HEK293T (cell line): ENCODE measurements at regions not wholly inside any gene's neighbourhood (a gene's known extent, or its start where the extent isn't known, plus 50 kb on each side); places are given as distances from the start of the nearest gene placed in this dataset.

ENCODE experiments used
- CTCF ChIA-PET: fragments of 350-600 bp; formaldehyde crosslinking; extraction: SDS; loops from one replicate; lab custom pipeline; 2021; ENCODE audit warnings: antibody characterized with exemption, inconsistent platforms; lab: Yijun Ruan, JAX
- POLR2A ChIA-PET: fragments of 350-600 bp; formaldehyde crosslinking; extraction: SDS; loops from one replicate; lab custom pipeline; 2020; ENCODE audit warnings: antibody characterized with exemption, inconsistent platforms; lab: Yijun Ruan, JAX
- DNase-seq: peaks from one replicate; pipeline ENCODE4 v3.0.0; 2012; ENCODE audit warnings: mixed read lengths; ENCODE audit errors: extremely low spot score
- ARNT ChIP-seq: fragments of 450-650 bp; IDR thresholded peaks from 2 replicates; pipeline ENCODE4 v1.6.1; 2017; ENCODE audit warnings: mild to moderate bottlenecking
- BHLHE40 ChIP-seq: fragments of 450-650 bp; IDR thresholded peaks from 2 replicates; pipeline ENCODE4 v1.6.1; 2016; ENCODE audit warnings: mild to moderate bottlenecking, moderate library complexity, borderline replicate concordance
- CTBP1 ChIP-seq: fragments of 450-650 bp; IDR thresholded peaks from 2 replicates; pipeline ENCODE4 v1.6.1; 2016; ENCODE audit warnings: borderline replicate concordance
- ELF4 ChIP-seq: fragments of 450-650 bp; IDR thresholded peaks from 2 replicates; pipeline ENCODE4 v1.6.1; 2017; ENCODE audit warnings: antibody characterized with exemption
- FOXA1 ChIP-seq: fragments of 450-650 bp; IDR thresholded peaks from 2 replicates; pipeline ENCODE4 v1.6.1; 2016; ENCODE audit warnings: mild to moderate bottlenecking
- FOXK2 ChIP-seq: fragments of 450-650 bp; IDR thresholded peaks from 2 replicates; pipeline ENCODE4 v1.6.1; 2016; ENCODE audit warnings: mild to moderate bottlenecking
- FOXM1 ChIP-seq: fragments of 450-650 bp; IDR thresholded peaks from 2 replicates; pipeline ENCODE4 v1.6.1; 2017; ENCODE audit warnings: mild to moderate bottlenecking, borderline replicate concordance
- HDGF ChIP-seq: fragments of 450-650 bp; IDR thresholded peaks from 2 replicates; pipeline ENCODE4 v1.6.1; 2017; ENCODE audit warnings: antibody characterized with exemption, borderline replicate concordance
- L3MBTL2 ChIP-seq: fragments of 450-650 bp; conservative IDR thresholded peaks from 2 replicates; pipeline ENCODE4 v1.6.1; 2016; ENCODE audit warnings: mild to moderate bottlenecking
- LEF1 ChIP-seq: fragments of 450-650 bp; IDR thresholded peaks from 2 replicates; pipeline ENCODE4 v1.6.1; 2017; ENCODE audit warnings: mild to moderate bottlenecking, borderline replicate concordance
- NFRKB ChIP-seq: fragments of 450-650 bp; IDR thresholded peaks from 2 replicates; pipeline ENCODE4 v1.6.1; 2016; ENCODE audit warnings: mild to moderate bottlenecking, moderate library complexity
- SP1 ChIP-seq: fragments of 450-650 bp; IDR thresholded peaks from 2 replicates; pipeline ENCODE4 v1.6.1; 2017
- SUZ12 ChIP-seq: fragments of 450-650 bp; IDR thresholded peaks from 2 replicates; pipeline ENCODE4 v1.6.1; 2016; ENCODE audit warnings: mild to moderate bottlenecking
- TARDBP ChIP-seq: fragments of 450-650 bp; IDR thresholded peaks from 2 replicates; pipeline ENCODE4 v1.6.1; 2016
- ZNF384 ChIP-seq: fragments of 450-650 bp; IDR thresholded peaks from 2 replicates; pipeline ENCODE4 v1.6.1; 2016
- TF ChIP-seq, protein P1 (sequence below): fragments of 450-650 bp; IDR thresholded peaks from 2 replicates; pipeline ENCODE4 v1.6.1; 2016

DNA sequence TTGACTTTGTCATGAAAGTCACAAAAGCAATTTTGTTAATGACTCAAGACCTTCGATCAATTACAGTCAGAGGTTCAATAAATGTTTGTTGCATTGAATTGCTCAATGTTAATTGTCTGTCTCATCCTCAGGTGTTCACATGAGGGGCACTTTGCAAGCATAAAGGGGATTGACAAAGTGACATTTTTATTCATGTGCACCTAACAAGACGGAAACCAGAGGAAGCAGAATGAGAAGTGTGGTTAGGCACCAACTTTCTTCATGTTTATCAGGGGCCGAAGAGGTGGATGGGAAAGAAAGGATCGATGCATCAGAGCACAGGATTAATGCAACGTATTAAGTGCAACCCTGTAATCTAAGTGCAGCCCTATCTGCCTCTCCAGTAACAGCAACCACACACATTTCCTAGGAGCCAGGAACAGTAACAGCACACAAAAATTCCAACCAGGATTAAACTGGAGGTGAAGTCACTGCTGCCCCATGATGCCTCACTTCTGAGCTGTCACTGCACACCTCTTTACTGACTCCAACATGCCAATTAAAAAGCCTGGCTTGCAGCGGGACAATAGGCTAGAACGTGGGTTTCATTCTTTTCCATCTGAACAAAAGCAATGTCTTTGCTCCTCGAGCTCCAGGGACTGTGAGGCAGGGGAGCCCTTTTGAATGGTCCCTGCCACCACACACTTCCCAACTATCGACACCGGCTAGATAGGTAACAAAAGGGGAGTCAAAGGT is 262.7 kb downstream of the CD83 start:
- no peak for DNase-seq
- TF ChIP-seq NFRKB (no peak), SUZ12 (no peak), FOXK2 (no peak), ELF4 (no peak), ARNT (no peak), ZNF384 (no peak), HDGF (no peak), L3MBTL2 (no peak), FOXM1 (no peak), BHLHE40 (no peak), TARDBP (no peak), FOXA1 (no peak), LEF1 (no peak), CTBP1 (no peak), SP1 (no peak)
- TF ChIP-seq, protein P1, sequence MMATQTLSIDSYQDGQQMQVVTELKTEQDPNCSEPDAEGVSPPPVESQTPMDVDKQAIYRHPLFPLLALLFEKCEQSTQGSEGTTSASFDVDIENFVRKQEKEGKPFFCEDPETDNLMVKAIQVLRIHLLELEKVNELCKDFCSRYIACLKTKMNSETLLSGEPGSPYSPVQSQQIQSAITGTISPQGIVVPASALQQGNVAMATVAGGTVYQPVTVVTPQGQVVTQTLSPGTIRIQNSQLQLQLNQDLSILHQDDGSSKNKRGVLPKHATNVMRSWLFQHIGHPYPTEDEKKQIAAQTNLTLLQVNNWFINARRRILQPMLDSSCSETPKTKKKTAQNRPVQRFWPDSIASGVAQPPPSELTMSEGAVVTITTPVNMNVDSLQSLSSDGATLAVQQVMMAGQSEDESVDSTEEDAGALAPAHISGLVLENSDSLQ: no peak
- ChIA-PET CTCF (no interaction called here), POLR2A (no interaction called here)

DNA sequence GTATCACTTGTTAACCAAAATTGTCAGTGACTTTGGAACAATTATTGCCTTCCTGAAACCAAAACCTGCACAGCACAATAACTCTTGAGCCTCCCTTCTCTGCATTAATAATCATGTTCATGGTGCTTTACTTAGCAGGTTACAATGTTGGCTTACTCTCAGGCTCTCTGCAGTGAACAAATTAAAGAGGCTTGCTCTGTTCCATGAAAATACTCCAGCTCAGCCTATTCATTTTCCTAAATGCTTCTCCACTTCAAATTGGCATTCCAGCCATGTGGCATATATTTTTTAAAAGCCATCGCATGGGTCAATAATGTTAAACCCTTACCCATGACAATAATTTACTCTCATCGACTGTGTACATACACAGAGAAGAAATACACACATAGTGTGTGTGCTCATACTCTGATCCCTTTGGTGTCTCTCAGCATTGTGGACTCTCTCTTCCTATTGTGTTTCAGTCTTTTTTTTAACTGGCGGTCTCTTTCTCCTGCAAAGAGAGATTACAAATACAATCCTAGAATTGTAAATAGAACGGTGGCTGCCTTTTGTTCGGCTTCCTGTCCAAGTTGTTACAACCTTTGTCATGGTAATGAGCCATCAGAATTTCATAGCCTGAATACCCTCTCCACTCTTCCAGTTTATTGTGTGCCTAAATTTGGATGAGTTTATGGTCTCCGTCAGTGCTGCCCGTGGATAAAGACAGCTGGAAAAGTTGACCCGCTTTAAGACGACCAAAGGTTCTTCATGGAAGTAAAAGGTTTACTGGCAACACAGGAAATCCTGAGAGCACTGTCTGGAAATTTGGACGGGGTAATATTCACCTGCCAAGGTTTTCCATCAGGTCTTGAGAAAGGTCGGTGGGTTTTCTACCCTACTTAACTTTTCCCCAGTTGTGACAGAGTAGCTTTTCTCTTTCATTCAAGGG is 263.6 kb downstream of the CD83 start:
- CTCF ChIA-PET: no interaction called here
- no peak for TF ChIP-seq SP1
- DNase-seq: no peak
- POLR2A ChIA-PET: no interaction called here

DNA sequence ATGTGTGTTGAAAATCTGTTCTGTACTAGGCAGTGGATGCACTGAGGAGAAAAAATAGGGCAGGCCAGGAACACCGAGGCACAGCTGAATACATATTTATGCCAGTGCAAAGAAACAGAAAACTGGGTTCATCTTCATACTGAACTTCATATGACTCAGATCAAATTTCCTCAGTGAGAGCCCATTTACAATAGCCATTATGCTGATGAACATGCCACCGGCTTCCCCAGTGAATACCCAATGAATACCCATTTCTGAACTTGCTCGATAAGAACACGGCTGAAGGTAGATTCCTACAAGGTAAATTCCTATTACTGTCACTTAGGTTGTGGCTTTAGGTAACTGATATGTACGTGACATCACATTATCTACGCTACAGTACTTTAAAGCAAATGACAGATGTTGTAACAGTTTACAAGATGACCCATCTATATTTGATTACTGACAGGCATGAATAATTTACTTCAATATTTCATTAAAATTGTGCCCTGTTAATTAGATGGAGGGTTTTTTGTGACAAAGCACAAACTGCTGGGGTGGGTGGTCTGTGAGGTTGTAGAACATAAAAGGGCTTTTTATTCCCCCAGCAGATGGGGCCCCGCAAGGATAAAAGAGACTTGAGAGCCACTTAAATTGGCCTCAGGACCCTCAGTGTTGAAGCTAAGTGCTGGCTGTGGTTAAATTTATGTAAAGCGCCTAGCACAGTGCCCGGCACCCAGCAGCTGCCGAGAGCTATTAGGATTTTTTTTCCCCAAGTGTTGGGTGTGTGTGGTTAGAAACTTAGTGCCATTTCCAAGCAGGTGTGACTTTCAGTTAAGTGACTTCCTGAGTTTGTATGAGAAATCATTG is 264.5 kb downstream of the CD83 start:
- POLR2A ChIA-PET: no interaction called here
- CTCF ChIA-PET: no interaction called here

DNA sequence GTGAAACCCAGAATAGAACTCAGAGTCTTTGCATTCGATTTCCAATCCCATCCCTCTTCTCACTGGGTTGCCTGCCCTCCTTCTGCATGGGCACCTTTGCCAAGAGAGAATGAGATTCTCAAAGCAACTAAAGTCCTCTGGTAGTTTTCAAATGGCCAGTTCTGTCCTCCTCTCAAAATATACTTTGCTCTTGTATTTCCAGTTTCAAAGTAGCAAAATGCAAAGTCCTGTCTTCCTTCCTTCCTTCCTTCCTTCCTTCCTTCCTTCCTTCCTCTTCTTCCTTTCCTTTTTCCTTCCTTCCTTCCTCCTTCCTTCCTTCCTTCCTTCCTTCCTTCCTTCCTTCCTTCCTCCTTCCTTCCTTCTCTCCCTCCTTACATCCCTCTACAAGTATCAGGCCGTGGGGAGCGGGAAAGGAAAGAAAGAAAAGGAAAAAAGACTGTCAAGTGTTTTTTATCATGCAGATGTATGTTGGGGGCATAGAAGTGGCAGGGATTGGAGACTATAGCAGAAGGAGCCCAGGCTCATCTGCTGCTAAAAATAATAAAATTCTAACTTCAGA is 265.2 kb downstream of the CD83 start:
- ChIA-PET POLR2A (no interaction called here), CTCF (no interaction called here)
- no peak for DNase-seq
- no peak for TF ChIP-seq HDGF
- no peak for TF ChIP-seq ZNF384
- TF ChIP-seq LEF1: no peak
- TF ChIP-seq SP1: no peak
- TF ChIP-seq FOXK2: no peak
- TF ChIP-seq FOXM1: no peak
- TF ChIP-seq NFRKB: no peak
- no peak for TF ChIP-seq SUZ12
- TF ChIP-seq ARNT: no peak
- no peak for TF ChIP-seq TARDBP
- TF ChIP-seq ELF4: no peak
- TF ChIP-seq L3MBTL2: no peak

More for the DNA sequence above, 264.5 kb downstream of the CD83 start:
- no peak for TF ChIP-seq TARDBP
- TF ChIP-seq FOXK2: no peak
- no peak for TF ChIP-seq NFRKB
- no peak for TF ChIP-seq FOXM1
- no peak for TF ChIP-seq CTBP1
- no peak for DNase-seq

DNA sequence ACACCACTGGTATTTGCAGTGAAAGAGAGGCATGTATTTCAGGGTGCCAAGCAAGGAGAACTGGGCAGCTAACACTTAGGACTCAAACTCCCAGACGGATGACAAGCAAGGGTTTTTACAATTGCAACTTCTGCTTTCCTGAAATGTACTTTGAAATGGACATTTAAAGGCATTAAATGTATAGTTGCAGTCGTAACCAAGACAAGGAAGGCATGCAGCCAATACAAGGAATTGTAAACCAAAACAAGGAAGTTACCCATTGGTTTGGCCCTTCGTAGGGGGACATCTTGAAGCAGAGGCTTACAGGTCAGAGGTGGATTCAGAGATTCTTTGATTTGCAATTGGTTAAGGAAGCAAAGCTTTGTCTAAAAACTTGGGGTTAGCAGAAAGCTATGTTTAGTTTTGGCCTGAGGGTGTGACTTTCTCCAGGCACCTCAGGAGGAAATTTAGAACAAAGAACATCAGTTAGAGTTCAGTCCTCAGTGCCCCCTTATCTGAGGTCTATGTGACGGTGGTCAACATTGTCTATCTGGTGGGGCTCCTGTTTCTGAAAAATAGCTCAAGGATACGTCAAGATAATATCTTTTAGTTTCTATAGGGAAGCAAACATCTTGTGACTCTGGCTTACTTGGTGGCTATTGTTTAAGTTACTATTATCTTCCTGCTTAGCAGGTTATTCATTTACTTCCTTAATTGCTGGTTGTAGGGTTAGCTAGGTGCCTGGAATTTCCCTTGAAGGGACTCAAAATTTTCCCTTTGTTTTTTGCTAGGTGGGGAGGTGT is 266.0 kb downstream of the CD83 start:
- ChIA-PET POLR2A (no interaction called here), CTCF (no interaction called here)
- DNase-seq: no peak
- TF ChIP-seq SUZ12 (no peak), HDGF (no peak), ELF4 (no peak), ZNF384 (no peak), SP1 (no peak), FOXM1 (no peak), CTBP1 (no peak)

DNA sequence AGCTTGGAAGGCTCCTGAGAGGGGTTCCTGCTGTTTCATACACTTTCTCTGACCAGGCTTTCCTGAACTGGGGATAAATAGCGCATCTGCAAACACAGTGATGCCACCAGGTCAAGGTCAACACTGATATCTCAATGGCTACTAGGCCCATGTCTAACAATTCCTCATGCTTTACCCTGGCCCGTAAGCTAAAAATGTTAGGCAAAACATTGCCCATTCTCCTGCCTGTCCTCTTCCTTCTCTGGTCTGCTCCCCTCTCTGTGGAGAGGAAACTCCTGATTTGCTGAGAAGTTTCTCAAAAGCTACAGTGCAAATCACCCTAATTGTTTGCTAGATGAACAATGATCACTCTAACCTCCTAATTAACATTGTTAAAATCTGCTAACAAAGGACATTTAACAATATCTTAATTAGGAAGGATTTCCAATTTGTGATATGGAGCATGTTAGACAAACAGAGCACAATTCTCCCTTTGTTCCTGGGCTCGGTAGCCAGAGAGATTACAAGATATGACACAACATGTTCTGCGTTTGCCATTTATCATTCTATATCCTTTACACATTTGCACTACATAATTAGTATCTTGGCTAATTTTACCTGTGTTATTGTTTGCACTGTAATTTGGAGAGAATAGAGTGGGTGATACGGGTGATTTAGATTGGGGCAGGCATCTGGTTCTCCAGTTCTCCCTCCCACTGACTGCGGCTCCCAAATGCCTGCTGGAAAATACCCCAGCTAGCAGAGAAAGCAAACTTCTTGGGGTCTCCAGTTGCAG is 266.8 kb downstream of the CD83 start:
- TF ChIP-seq NFRKB: no peak
- no peak for TF ChIP-seq ELF4
- no peak for TF ChIP-seq FOXM1
- TF ChIP-seq SUZ12: no peak
- TF ChIP-seq SP1: no peak
- TF ChIP-seq, protein P1: no peak
- no peak for TF ChIP-seq ZNF384
- TF ChIP-seq FOXK2: no peak
- ChIA-PET POLR2A (no interaction called here), CTCF (interaction anchor here (0.6 kb wide), 1 partner anchor 45 kb away, joined by 3 read pairs; no protein-coding TSS in a partner anchor)
- no peak for DNase-seq
